Activated T-helper 17 cell treated with anti-CD3 and anti-CD28 coated beads, Interleukin-2, amount 50 U/mL, for 72 hours (primary cell): ENCODE measurements at regions not wholly inside any gene's neighbourhood (a gene's known extent, or its start where the extent isn't known, plus 50 kb on each side); places are given as distances from the start of the nearest gene placed in this dataset.

Source experiments
- ATAC-seq: fragments of 150-1000 bp; cut with Tn5 transposase; replicated peaks from 2 replicates; pipeline ENCODE4 v1.10.0; 2021; ENCODE audit warnings: mild to moderate bottlenecking, moderate library complexity
- H3K27ac Mint-ChIP-seq: one replicate; pipeline ENCODE4 v1.8.0; 2022; ENCODE audit warnings: mixed read lengths
- H3K27me3 Mint-ChIP-seq: one replicate; pipeline ENCODE4 v1.8.0; 2022; ENCODE audit warnings: mixed read lengths
- H3K36me3 Mint-ChIP-seq: one replicate; pipeline ENCODE4 v1.8.0; 2022; ENCODE audit warnings: low read depth, mild to moderate bottlenecking, mixed read lengths
- H3K4me1 Mint-ChIP-seq: one replicate; pipeline ENCODE4 v1.8.0; 2022; ENCODE audit warnings: mixed read lengths
- H3K4me3 Mint-ChIP-seq: one replicate; pipeline ENCODE4 v1.8.0; 2022; ENCODE audit warnings: mild to moderate bottlenecking, mixed read lengths
- H3K9me3 Mint-ChIP-seq: one replicate; pipeline ENCODE4 v1.8.0; 2022; ENCODE audit warnings: mixed read lengths

DNA sequence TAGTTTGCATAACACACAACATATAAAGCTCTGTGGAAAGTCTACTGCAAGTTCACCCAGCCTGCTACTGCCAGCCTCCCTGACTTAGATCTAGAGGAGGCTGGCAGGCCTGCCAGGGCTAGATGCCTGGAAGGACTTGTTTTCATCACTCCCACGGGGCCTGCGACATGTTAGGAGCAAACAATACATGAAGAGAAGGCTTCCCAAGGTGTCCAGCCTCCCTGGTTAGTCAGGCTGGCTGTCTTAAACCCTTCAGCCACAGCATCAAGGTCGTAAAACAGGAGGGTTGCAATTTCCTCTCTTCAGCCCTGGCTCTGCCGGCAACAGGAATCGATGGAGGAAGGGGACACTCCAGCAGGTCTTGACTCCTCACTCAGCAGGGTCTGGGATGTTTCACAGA lies 104.5 kb downstream of the NGF start:
- Mint-ChIP-seq H3K36me3 (no peaks in the 10 kb centered on the region), H3K9me3 (no peaks in the 10 kb centered on the region), H3K27me3 (peaks cover 10% of the 10 kb centered on the region), H3K4me1 (no peaks in the 10 kb centered on the region), H3K4me3 (no peak overlapping the region), H3K27ac (no peak overlapping the region)
- no peak for ATAC-seq

DNA sequence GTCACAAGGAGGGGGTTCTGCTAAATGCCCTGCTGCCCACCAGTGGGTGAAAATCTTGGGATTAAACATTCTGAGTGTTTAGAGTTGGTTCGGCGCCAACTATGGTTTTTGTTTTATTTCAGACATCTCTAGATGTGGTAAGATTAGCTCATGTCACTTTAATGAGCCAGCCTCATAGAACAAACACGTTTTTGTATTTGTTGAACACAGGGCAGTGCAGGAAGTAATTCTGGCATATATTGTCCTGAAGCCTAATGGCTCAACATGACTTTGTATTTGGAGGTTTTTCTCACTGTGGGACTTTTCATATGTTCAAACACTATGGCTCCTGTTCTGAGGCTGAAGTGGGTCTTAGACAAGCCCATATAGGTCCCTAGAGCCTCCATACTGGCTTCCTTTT lies 107.8 kb downstream of the NGF start:
- no peak overlapping the region for H3K4me3 Mint-ChIP-seq
- H3K27me3 Mint-ChIP-seq: peaks cover 3% of the 10 kb centered on the region
- no peak for ATAC-seq
- H3K9me3 Mint-ChIP-seq: no peaks in the 10 kb centered on the region
- no peaks in the 10 kb centered on the region for H3K4me1 Mint-ChIP-seq
- no peak overlapping the region for H3K27ac Mint-ChIP-seq
- no peaks in the 10 kb centered on the region for H3K36me3 Mint-ChIP-seq

DNA sequence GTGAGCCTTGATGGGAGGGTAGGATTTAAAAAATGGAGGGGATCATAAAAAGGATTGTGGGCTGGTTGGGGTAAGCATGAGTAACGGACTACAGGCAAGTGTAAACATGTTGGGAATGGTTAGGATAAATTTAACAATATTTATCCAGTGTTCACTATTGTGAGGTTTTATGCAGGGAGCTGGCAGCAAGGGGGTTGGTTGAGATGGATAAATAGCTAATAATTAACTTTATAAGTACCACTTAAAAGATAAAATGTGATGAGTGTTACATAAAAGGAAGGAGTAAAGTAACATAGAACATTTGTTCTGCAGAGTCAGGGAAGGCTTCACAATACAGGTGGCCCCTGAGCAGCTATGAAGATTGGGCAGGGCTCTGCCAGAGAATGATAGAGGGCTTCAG lies 109.0 kb downstream of the NGF start:
- Mint-ChIP-seq H3K9me3 (no peaks in the 10 kb centered on the region), H3K27me3 (peaks cover 9% of the 10 kb centered on the region), H3K27ac (no peak overlapping the region), H3K4me3 (no peak overlapping the region), H3K4me1 (no peaks in the 10 kb centered on the region), H3K36me3 (no peaks in the 10 kb centered on the region)
- ATAC-seq: no peak

DNA sequence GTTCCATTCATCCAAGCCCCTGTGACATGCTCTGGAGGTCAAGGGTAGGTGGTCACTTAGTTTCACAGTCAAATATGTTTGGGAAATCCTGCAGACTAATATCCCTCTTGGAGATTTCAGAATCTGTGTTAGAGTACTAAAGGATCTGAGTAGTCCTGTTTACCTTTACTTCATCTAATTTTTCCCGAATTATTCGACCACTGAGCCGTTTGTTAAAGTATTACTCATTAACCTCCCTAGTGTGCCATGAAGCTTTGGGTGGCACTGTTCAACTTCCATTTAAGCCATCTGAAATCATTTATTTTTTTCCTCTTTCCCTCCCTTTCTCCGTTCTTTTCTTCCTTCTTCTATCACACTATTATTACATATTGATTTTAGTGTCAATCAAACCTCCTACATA lies 109.9 kb downstream of the NGF start:
- H3K4me1 Mint-ChIP-seq: no peaks in the 10 kb centered on the region
- H3K9me3 Mint-ChIP-seq: no peaks in the 10 kb centered on the region
- H3K4me3 Mint-ChIP-seq: no peak overlapping the region
- no peaks in the 10 kb centered on the region for H3K36me3 Mint-ChIP-seq
- peaks cover 11% of the 10 kb centered on the region for H3K27me3 Mint-ChIP-seq
- ATAC-seq: no peak
- no peak overlapping the region for H3K27ac Mint-ChIP-seq

DNA sequence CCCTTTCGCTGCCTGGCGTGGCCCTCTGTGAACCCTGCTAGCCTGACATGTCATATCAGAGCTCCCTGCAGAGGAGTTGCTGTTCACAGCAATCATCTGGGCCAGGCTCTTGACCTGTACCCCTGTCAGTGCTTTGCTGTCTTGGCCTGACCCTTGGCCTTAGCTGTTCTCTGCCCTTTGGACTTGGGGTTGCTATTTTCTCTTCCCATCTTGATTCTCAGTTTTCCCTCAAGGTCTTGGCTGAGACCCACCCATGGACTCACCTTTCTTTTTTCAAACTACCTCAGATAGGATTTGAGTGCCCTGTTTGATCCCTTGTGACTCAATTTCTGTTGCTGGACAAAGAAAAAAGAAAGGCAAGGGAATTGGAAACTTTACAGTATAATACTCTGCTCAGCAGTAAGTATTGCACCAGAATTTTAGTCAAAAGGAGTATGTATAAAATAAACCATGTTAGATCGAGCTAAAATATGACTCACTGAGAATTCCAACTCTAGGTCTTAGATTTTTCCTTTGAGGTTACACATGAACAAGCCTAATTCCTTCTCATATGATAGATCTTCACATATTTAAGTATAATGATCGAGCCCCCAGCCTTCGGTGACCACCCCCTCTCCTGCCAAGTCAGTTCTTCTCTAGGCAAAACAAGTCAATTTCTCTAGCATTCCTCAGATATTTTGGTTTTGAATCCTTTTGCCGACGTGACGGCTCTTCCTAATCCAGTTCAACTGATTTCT lies 110.5 kb downstream of the NGF start:
- Mint-ChIP-seq H3K4me3 (no peak overlapping the region), H3K9me3 (no peaks in the 10 kb centered on the region), H3K4me1 (no peaks in the 10 kb centered on the region), H3K36me3 (no peaks in the 10 kb centered on the region), H3K27ac (no peak overlapping the region), H3K27me3 (peaks cover 11% of the 10 kb centered on the region)
- no peak for ATAC-seq

DNA sequence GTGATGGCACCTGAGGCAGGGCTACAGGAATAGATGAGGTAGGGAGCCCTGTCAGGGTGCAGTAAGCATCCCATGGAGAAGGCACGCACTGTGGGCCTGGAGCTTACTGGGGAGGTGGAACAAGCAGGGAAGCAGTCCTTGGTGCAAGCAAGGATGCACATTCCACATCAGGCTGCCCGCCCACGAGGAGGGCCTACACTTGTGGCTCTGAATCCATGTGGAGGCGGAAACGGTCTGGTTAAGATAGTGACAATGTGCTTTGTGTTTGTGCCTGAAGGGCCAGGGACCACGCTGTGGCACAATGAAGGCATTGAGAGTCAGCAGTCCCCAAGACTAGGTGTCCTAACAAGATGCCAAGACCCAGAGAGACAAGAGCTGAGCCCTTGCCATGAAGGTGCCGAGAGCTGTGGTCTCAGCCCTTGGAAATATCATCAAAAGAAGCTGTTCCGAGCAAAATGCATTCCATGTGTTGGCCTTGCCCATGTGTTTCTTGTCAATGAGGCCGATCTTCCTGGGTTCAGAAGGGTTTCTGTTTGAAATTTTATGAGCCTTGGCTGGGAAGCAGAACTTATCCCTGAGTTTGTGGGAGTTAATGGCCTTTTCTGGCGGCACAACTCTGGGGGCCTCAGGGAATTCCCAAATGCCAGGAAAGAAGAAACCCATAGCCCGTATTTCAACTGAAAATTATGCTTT lies 111.9 kb downstream of the NGF start:
- H3K36me3 Mint-ChIP-seq: no peaks in the 10 kb centered on the region
- H3K27me3 Mint-ChIP-seq: peaks cover 13% of the 10 kb centered on the region

DNA sequence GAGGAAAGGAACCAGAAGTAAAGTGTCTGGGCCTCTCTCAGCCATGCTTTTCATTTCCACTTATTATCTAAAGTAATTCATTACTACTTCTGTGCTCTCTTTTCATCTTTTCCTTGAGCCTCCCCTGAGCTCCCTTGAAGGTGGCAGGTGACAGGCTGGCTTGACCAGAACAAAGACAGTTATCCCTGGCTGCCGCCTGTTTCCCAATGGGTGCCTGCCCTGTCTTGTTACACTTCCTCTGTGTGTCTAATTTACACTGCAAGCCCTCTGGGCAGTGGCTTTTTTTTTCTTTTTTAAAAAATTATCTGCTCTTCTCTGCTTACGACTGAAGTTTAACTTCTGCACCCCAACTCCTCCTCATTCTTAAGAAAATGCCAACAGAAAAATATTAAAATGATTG lies 113.4 kb downstream of the NGF start:
- Mint-ChIP-seq H3K9me3 (no peaks in the 10 kb centered on the region), H3K4me3 (no peak overlapping the region), H3K36me3 (no peaks in the 10 kb centered on the region), H3K4me1 (no peaks in the 10 kb centered on the region), H3K27me3 (peaks cover 19% of the 10 kb centered on the region), H3K27ac (no peak overlapping the region)
- no peak for ATAC-seq

More for the DNA sequence above, 111.9 kb downstream of the NGF start:
- H3K4me1 Mint-ChIP-seq: no peaks in the 10 kb centered on the region
- no peak overlapping the region for H3K4me3 Mint-ChIP-seq
- ATAC-seq: no peak
- H3K27ac Mint-ChIP-seq: no peak overlapping the region
- H3K9me3 Mint-ChIP-seq: no peaks in the 10 kb centered on the region

DNA sequence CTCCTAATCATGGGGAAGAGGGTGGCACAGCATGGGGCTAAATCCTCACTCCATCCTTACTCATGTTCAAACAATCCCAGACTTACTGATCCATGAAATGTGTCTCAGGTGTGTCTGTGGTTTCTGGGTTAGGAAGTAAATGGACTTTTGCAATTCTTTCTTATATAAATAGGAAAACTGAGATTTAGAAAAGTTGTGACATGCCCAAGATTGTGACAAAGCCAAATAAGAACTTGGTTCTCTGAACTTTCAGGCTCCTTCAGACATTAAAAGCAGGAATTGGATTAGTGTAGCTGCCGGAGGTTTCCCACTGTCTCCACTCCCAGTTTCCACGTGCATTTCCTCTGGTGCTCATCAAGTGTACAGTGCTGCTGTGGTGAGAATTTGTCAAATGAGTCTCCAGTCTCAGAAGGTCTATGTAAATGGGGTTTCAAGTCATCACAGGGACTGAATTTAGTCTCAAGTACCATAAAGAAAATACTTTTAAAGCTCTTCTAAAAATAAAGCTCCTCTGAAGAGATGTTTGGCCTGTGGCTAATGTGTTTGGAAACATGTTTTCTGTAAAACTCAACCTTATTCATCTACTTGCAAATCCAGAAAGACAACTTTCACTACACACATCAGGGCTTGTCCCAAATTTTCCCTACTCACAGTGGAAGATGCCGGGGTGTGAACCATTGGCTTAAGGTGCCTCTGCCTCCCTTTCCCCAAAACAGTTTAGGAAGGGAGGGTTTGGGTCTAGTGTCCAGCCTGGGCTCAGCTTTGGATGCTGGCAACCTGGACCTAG lies 115.2 kb downstream of the NGF start:
- Mint-ChIP-seq H3K9me3 (no peaks in the 10 kb centered on the region), H3K4me1 (no peaks in the 10 kb centered on the region)

DNA sequence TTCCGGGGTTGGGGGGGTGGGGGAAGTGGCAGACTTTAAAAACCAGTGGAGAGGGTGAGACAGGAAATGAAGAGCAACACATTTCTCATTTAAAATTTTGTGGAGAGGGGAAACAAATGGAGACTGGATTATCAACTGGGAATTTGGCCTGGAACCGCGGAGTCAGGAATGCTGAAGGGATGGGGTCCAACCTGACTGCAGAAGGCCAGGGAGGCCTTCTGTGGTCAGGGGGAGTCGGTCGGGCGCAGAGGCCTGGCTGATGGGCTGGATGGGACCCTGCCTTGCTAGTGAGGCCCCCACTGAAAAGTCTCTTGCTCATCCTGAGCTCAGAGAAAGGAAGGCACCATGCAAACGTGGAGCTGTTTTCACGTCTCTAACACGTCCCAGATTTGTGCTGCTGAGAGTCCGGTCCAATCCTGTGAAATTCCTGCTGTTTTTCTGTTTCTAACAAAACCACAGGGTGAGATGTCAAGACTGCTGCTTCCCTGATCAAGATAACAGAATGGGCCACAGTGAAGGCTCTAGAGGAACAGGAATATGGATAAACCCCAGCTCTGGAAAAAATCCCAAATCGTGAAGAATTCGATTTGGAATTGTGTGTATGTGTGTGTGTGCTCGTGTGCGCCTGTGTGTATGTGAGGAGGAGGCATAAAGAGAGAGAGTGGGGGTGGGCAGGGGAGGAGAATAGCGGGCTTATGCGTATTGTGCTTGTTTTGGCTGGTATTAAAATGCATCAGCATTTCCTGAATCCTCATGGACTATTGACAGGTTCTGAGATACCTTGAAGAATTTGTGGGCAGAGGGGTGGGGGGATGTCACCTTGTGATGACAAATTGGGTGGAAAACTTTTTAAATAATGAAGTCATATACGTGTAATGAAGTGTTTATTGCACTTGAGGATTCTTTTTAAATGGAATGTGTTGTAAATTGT lies 117.4 kb downstream of the NGF start:
- Mint-ChIP-seq H3K27ac (no peak overlapping the region), H3K36me3 (no peaks in the 10 kb centered on the region), H3K4me3 (no peak overlapping the region), H3K4me1 (no peaks in the 10 kb centered on the region), H3K27me3 (peaks cover 41% of the 10 kb centered on the region), H3K9me3 (no peaks in the 10 kb centered on the region)
- ATAC-seq: no peak

More for the DNA sequence above, 115.2 kb downstream of the NGF start:
- H3K27me3 Mint-ChIP-seq: peaks cover 29% of the 10 kb centered on the region
- ATAC-seq: no peak
- no peak overlapping the region for H3K27ac Mint-ChIP-seq
- no peaks in the 10 kb centered on the region for H3K36me3 Mint-ChIP-seq
- no peak overlapping the region for H3K4me3 Mint-ChIP-seq

DNA sequence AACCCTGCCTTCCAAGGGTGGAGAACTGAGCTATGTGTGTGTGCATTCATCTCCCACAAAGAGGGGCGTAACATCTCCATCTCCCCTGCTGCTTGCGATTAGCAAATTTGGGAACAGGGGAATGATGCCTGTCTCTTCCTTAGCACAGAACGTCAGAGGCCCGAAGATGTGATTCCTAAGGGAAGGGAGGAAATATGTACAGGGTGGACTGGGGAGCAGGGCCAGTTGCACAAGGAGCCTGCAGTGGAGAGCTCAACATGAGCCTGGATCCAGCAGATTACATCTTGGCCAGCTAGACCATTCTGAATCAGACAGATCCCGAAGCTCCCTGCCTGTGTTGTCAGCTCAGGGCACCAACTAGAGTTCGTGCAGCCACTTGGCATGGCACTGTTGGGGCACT lies 118.1 kb downstream of the NGF start:
- no peak overlapping the region for H3K27ac Mint-ChIP-seq
- peaks cover 43% of the 10 kb centered on the region for H3K27me3 Mint-ChIP-seq
- no peak overlapping the region for H3K4me3 Mint-ChIP-seq

DNA sequence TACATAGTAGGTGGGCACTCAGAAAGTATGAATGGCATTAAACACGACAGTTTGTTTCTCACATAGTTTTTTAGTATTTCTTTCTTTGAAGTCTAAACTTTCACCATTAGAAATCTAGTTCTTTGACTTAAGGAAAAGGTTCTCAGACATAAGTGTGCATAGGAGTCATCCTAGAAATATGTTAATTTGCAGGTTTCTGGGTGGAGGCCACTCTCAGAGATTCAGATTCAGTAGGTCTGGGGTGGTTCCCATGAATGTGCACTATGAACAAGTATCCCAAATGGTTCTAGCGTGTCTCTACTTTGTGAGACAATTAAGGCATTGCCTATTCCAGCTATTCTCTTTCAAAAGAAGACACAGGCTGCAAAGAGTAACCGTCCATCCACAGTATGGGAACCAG lies 119.3 kb downstream of the NGF start:
- Mint-ChIP-seq H3K27ac (no peak overlapping the region), H3K9me3 (no peaks in the 10 kb centered on the region), H3K4me1 (no peaks in the 10 kb centered on the region), H3K4me3 (no peak overlapping the region), H3K36me3 (no peaks in the 10 kb centered on the region), H3K27me3 (peaks cover 39% of the 10 kb centered on the region)
- ATAC-seq: no peak

More for the DNA sequence above, 118.1 kb downstream of the NGF start:
- no peaks in the 10 kb centered on the region for H3K9me3 Mint-ChIP-seq
- H3K36me3 Mint-ChIP-seq: no peaks in the 10 kb centered on the region
- ATAC-seq: no peak
- no peaks in the 10 kb centered on the region for H3K4me1 Mint-ChIP-seq

DNA sequence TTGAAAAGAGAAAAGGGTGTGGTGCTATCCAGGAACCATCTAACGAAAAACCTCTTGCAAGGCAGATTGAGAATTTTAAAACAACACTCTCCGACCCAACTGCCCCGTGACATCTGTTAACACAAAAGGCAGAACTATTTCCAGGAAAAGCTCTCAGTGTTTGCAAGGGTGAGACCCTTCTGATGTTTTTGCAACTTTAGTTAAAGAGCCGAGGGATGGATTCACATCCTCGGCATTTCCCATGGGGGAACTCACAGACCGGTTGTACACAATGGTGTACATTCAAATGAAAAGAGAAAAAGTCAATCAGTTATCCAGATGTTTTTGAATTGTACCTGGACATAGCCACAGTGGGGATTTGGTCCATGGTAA lies 120.0 kb downstream of the NGF start:
- no peaks in the 10 kb centered on the region for H3K4me1 Mint-ChIP-seq
- H3K9me3 Mint-ChIP-seq: no peaks in the 10 kb centered on the region

DNA sequence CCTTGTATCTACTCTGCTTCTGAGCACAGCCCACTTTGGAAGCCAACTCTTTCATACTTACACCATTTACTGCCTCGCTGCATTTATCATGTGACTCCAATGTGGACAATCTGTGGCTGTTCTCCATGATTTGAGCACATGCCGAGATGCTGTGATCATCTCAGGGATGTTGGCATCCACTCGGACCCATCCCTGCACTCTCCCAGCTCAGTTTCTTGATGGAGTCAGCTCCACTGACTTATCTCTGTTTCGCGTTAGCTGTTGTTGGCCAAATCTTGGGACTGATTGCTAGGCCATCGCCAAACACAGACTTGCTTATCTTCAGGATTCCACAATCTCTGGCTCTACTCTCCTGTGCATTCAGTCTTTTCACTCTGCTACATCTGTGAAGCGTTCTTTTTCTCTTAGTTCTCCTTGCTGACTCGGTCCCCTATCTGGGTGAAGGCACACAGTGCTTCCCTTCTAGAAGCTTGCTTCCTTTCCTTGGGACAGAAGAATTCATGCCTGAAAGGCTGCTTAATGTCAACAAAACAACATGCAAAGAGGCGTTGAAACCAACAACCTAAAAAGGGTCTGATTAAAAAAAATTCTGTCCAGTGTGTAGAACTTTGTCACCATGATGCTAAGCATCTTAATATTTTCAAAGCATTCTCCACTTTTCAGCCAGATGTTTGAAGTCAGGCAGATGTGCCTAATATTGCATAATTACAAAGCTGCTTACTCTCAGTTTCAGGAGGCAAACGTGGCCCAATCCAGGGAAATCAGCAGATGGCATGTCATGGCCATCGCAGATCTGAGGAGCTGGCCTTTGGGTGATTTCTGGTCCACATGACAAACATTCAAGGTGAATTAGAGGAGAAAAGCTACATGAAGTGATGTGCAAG lies 120.7 kb downstream of the NGF start:
- no peak overlapping the region for H3K27ac Mint-ChIP-seq
- H3K4me1 Mint-ChIP-seq: no peaks in the 10 kb centered on the region
- no peak for ATAC-seq
- no peak overlapping the region for H3K4me3 Mint-ChIP-seq
- H3K27me3 Mint-ChIP-seq: peaks cover 39% of the 10 kb centered on the region
- no peaks in the 10 kb centered on the region for H3K36me3 Mint-ChIP-seq
- no peaks in the 10 kb centered on the region for H3K9me3 Mint-ChIP-seq

More for the DNA sequence above, 120.0 kb downstream of the NGF start:
- ATAC-seq: no peak
- Mint-ChIP-seq H3K27ac (no peak overlapping the region), H3K36me3 (no peaks in the 10 kb centered on the region), H3K27me3 (peaks cover 39% of the 10 kb centered on the region), H3K4me3 (no peak overlapping the region)
